SK-N-MC (cell line): ENCODE measurements at regions not wholly inside any gene's neighbourhood (a gene's known extent, or its start where the extent isn't known, plus 50 kb on each side); places are given as distances from the start of the nearest gene placed in this dataset.
"Not testable (repeated sequence)": the region's sequence is repeated elsewhere in the genome, so short reads cannot be mapped to it uniquely, and the experiment has no call there.

Experiments used
- DNase-seq: peaks from one replicate; pipeline ENCODE4 v3.0.0-alpha.2; 2011; ENCODE audit warnings: low read depth, low spot score
- H3K27ac ChIP-seq: fragments of 200-600 bp; sonication (generic); 2 replicates; pipeline ENCODE4 v1.5.1; 2016; ENCODE audit warnings: mixed run types
- H3K36me3 ChIP-seq: fragments of 200-600 bp; sonication (generic); 2 replicates; pipeline ENCODE4 v1.6.1; 2017; ENCODE audit warnings: antibody characterized with exemption, low read length, mixed read lengths; ENCODE audit not compliant: insufficient read depth
- H3K4me3 ChIP-seq: fragments of 200-600 bp; sonication (generic); 2 replicates; pipeline ENCODE4 v1.5.1; 2016
- H3K9ac ChIP-seq: fragments of 200-600 bp; sonication (generic); 2 replicates; pipeline ENCODE4 v1.8.0; 2017; ENCODE audit warnings: mixed run types, mixed read lengths; ENCODE audit not compliant: insufficient read length
- H3K9me3 ChIP-seq: fragments of 200-600 bp; sonication (generic); 2 replicates; pipeline ENCODE4 v1.6.1; 2017; ENCODE audit warnings: low read depth, mild to moderate bottlenecking, antibody characterized with exemption, low read length, moderate library complexity, mixed read lengths
- EZH2 ChIP-seq: fragments of 200-600 bp; sonication (generic); IDR thresholded peaks from one replicate; pipeline ENCODE4 v1.6.1; 2017; ENCODE audit warnings: antibody characterized with exemption
- FOXP2 ChIP-seq: optimal IDR thresholded peaks from 2 replicates; pipeline ENCODE3; 2011; ENCODE audit warnings: mild to moderate bottlenecking, moderate library complexity; ENCODE audit not compliant: insufficient read depth; ENCODE audit errors: extremely low read length, control extremely low read depth
- POLR2AphosphoS5 ChIP-seq: IDR thresholded peaks from 2 replicates; pipeline ENCODE4 v1.6.1; 2012; ENCODE audit warnings: mild to moderate bottlenecking, low read depth, low read length, borderline replicate concordance

GRCh38 chr1:10947181-10947580, 65.3 kb upstream of the TARDBP start:
- TF ChIP-seq POLR2AphosphoS5 (no peak), EZH2 (no peak)
- Histone ChIP-seq H3K9me3 (no peaks in the 10 kb centered on the region), H3K36me3 (no peaks in the 10 kb centered on the region), H3K9ac (no peak overlapping the region), H3K27ac (no peak overlapping the region), H3K4me3 (no peak overlapping the region)
- DNase-seq = no peak

GRCh38 chr1:10947691-10948462, 64.6 kb upstream of the TARDBP start:
- DNase-seq = no peak
- Histone ChIP-seq H3K36me3 (no peaks in the 10 kb centered on the region), H3K27ac (no peak overlapping the region), H3K9ac (no peak overlapping the region), H3K4me3 (no peak overlapping the region), H3K9me3 (no peaks in the 10 kb centered on the region)
- TF ChIP-seq EZH2 = no peak
- no peak for TF ChIP-seq FOXP2
- no peak for TF ChIP-seq POLR2AphosphoS5

GRCh38 chr1:10948463-10948775, 64.0 kb upstream of the TARDBP start:
- Histone ChIP-seq H3K4me3 (no peak overlapping the region), H3K9me3 (no peaks in the 10 kb centered on the region), H3K9ac (no peak overlapping the region), H3K27ac (no peak overlapping the region), H3K36me3 (no peaks in the 10 kb centered on the region)
- TF ChIP-seq EZH2 (no peak), FOXP2 (no peak), POLR2AphosphoS5 (no peak)
- no peak for DNase-seq

GRCh38 chr1:10950316-10951172, 61.9 kb upstream of the TARDBP start:
- DNase-seq = no peak
- Histone ChIP-seq H3K27ac (no peak overlapping the region), H3K4me3 (no peak overlapping the region), H3K9ac (no peak overlapping the region), H3K36me3 (no peaks in the 10 kb centered on the region), H3K9me3 (no peaks in the 10 kb centered on the region)
- TF ChIP-seq POLR2AphosphoS5 = no peak

- not testable (repeated sequence) for H3K36me3 ChIP-seq, H3K4me3 ChIP-seq, H3K9ac ChIP-seq, H3K9me3 ChIP-seq, H3K27ac ChIP-seq, DNase-seq
Measured at GRCh38 chr1:10951298-10951697, 61.2 kb upstream of the TARDBP start.

- H3K9ac ChIP-seq = no peak overlapping the region
- no peak overlapping the region for H3K4me3 ChIP-seq
- no peak for DNase-seq
- no peaks in the 10 kb centered on the region for H3K9me3 ChIP-seq
- H3K27ac ChIP-seq = no peak overlapping the region
- TF ChIP-seq POLR2AphosphoS5 = no peak
- TF ChIP-seq FOXP2 = no peak
- TF ChIP-seq EZH2 = no peak
- no peaks in the 10 kb centered on the region for H3K36me3 ChIP-seq
Measured at GRCh38 chr1:10951961-10952360, 60.5 kb upstream of the TARDBP start.

GRCh38 chr1:10953505-10954193, 58.8 kb upstream of the TARDBP start:
- Histone ChIP-seq H3K36me3 (no peaks in the 10 kb centered on the region), H3K27ac (no peak overlapping the region), H3K9ac (no peak overlapping the region), H3K9me3 (no peaks in the 10 kb centered on the region), H3K4me3 (no peak overlapping the region)
- no peak for TF ChIP-seq FOXP2
- no peak for TF ChIP-seq EZH2
- TF ChIP-seq POLR2AphosphoS5 = no peak
- DNase-seq = no peak

GRCh38 chr1:10957133-10957532, 55.3 kb upstream of the TARDBP start:
- no peak overlapping the region for H3K27ac ChIP-seq
- TF ChIP-seq EZH2 (no peak), FOXP2 (no peak), POLR2AphosphoS5 (no peak)

More at GRCh38 chr1:10957133-10957532, 55.3 kb upstream of the TARDBP start:
- Histone ChIP-seq H3K9me3 (no peaks in the 10 kb centered on the region), H3K4me3 (no peak overlapping the region), H3K36me3 (no peaks in the 10 kb centered on the region), H3K9ac (no peak overlapping the region)
- no peak for DNase-seq
